NB4 (cell line): ENCODE measurements at regions not wholly inside any gene's neighbourhood (a gene's known extent, or its start where the extent isn't known, plus 50 kb on each side); places are given as distances from the start of the nearest gene placed in this dataset.

ENCODE experiments used
- MAX ChIP-seq: IDR thresholded peaks from 2 replicates; pipeline ENCODE4 v1.6.1; 2011; ENCODE audit warnings: low read depth, low read length
- TF ChIP-seq, protein P1 (sequence below): IDR thresholded peaks from one replicate; pipeline ENCODE4 v1.5.1; 2012; ENCODE audit warnings: low read depth, low read length

- no peak for TF ChIP-seq MAX
- TF ChIP-seq, protein P1, sequence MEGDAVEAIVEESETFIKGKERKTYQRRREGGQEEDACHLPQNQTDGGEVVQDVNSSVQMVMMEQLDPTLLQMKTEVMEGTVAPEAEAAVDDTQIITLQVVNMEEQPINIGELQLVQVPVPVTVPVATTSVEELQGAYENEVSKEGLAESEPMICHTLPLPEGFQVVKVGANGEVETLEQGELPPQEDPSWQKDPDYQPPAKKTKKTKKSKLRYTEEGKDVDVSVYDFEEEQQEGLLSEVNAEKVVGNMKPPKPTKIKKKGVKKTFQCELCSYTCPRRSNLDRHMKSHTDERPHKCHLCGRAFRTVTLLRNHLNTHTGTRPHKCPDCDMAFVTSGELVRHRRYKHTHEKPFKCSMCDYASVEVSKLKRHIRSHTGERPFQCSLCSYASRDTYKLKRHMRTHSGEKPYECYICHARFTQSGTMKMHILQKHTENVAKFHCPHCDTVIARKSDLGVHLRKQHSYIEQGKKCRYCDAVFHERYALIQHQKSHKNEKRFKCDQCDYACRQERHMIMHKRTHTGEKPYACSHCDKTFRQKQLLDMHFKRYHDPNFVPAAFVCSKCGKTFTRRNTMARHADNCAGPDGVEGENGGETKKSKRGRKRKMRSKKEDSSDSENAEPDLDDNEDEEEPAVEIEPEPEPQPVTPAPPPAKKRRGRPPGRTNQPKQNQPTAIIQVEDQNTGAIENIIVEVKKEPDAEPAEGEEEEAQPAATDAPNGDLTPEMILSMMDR, result no peak
Measured at GRCh38 chr9:14025741-14026140, 288.2 kb downstream of the NFIB start.
